GM04504 (cell line): ENCODE measurements at regions not wholly inside any gene's neighbourhood (a gene's known extent, or its start where the extent isn't known, plus 50 kb on each side); places are given as distances from the start of the nearest gene placed in this dataset.
"Not testable (repeated sequence)": the region's sequence is repeated elsewhere in the genome, so short reads cannot be mapped to it uniquely, and the experiment has no call there.

ENCODE experiments used
- DNase-seq: peaks from one replicate; pipeline ENCODE4 v3.0.0-alpha.2; 2012; ENCODE audit warnings: low read depth

GRCh38 chr7:81887098-81888090, 117.5 kb upstream of the HGF start:
- no peak for DNase-seq

- no peak for DNase-seq
Observed at GRCh38 chr7:81886211-81886764, 116.4 kb upstream of the HGF start.

- no peak for DNase-seq
Observed at GRCh38 chr7:81884817-81885216, 115.0 kb upstream of the HGF start.

- no peak for DNase-seq
Observed at GRCh38 chr7:81883801-81884393, 114.0 kb upstream of the HGF start.

GRCh38 chr7:81882086-81882485, 112.2 kb upstream of the HGF start:
- no peak for DNase-seq

GRCh38 chr7:81877890-81878289, 108.0 kb upstream of the HGF start:
- DNase-seq: no peak

GRCh38 chr7:81873559-81873958, 103.7 kb upstream of the HGF start:
- DNase-seq: no peak

- DNase-seq: no peak
Observed at GRCh38 chr7:81871606-81872265, 101.9 kb upstream of the HGF start.

- DNase-seq: no peak
Observed at GRCh38 chr7:81870608-81871007, 100.8 kb upstream of the HGF start.

- no peak for DNase-seq
Observed at GRCh38 chr7:81869670-81870069, 99.8 kb upstream of the HGF start.

GRCh38 chr7:81865754-81866153, 95.9 kb upstream of the HGF start:
- no peak for DNase-seq

GRCh38 chr7:81859433-81859832, 89.6 kb upstream of the HGF start:
- DNase-seq: no peak

- DNase-seq: not testable (repeated sequence)
Observed at GRCh38 chr7:81858820-81859219, 89.0 kb upstream of the HGF start.

GRCh38 chr7:81857385-81857784, 87.5 kb upstream of the HGF start:
- no peak for DNase-seq

GRCh38 chr7:81854518-81854917, 84.7 kb upstream of the HGF start:
- no peak for DNase-seq

GRCh38 chr7:81852701-81853100, 82.9 kb upstream of the HGF start:
- no peak for DNase-seq

GRCh38 chr7:81851413-81851812, 81.6 kb upstream of the HGF start:
- no peak for DNase-seq

GRCh38 chr7:81846398-81846797, 76.6 kb upstream of the HGF start:
- peak; percentile 13 for DNase-seq

- no peak for DNase-seq
Observed at GRCh38 chr7:81845744-81846241, 75.9 kb upstream of the HGF start.

GRCh38 chr7:81843657-81844056, 73.8 kb upstream of the HGF start:
- not testable (repeated sequence) for DNase-seq

GRCh38 chr7:81842361-81842760, 72.5 kb upstream of the HGF start:
- DNase-seq: no peak

GRCh38 chr7:81839708-81840369, 70.0 kb upstream of the HGF start:
- DNase-seq: no peak
